Esophagus (tissue), 2 donors: ENCODE measurements at regions not wholly inside any gene's neighbourhood (a gene's known extent, or its start where the extent isn't known, plus 50 kb on each side); places are given as distances from the start of the nearest gene placed in this dataset.
A peak's percentile ranks its signal among the peaks of the same experiment; 100 is the strongest.

Experiments
- H3K27ac ChIP-seq, 2 donors: one replicate each; pipeline ENCODE4 v1.5.1; 2013; ENCODE audit warnings: low read depth in 2 of 2, mild to moderate bottlenecking in 2 of 2, inconsistent platforms in 1 of 2, low read length in 1 of 2, moderate library complexity in 1 of 2
- H3K27me3 ChIP-seq, 2 donors: one replicate each; pipeline ENCODE4 v1.6.1; 2013; ENCODE audit warnings: low read length in 2 of 2, control low read depth in 1 of 2, mild to moderate bottlenecking in 1 of 2; ENCODE audit not compliant: insufficient read depth in 2 of 2, control insufficient read depth in 1 of 2
- H3K36me3 ChIP-seq, 2 donors: one replicate each; pipeline ENCODE4 v1.6.1; 2013; ENCODE audit warnings: low read length in 1 of 2; ENCODE audit not compliant: control insufficient read depth in 2 of 2, insufficient read depth in 2 of 2
- H3K4me1 ChIP-seq, 2 donors: one replicate each; pipeline ENCODE4 v1.6.1; 2013; ENCODE audit warnings: low read length in 1 of 2; ENCODE audit not compliant: control insufficient read depth in 2 of 2, insufficient read depth in 2 of 2
- H3K4me3 ChIP-seq, 2 donors: one replicate each; pipeline ENCODE4 v1.5.1; 2013; ENCODE audit warnings: low read length in 2 of 2, mild to moderate bottlenecking in 2 of 2, low read depth in 1 of 2, moderate library complexity in 1 of 2
- H3K9me3 ChIP-seq, 2 donors: one replicate each; pipeline ENCODE4 v1.6.1; 2013; ENCODE audit warnings: mild to moderate bottlenecking in 2 of 2, low read depth in 1 of 2, low read length in 1 of 2, moderate library complexity in 1 of 2; ENCODE audit not compliant: control insufficient read depth in 2 of 2, insufficient read depth in 1 of 2
- WGBS, 2 donors: extraction: QIAGEN DNeasy Blood & Tissue Kit; methylation state at CpG; one replicate each; pipeline ENCODE4 v1.1.7; 2013; 5-methylcytosine and 5-hydroxymethylcytosine counted together
- donor health status: healthy with polysubstance abuse.
- donor health status: Bipolar disorder and iron deficiency.

DNA sequence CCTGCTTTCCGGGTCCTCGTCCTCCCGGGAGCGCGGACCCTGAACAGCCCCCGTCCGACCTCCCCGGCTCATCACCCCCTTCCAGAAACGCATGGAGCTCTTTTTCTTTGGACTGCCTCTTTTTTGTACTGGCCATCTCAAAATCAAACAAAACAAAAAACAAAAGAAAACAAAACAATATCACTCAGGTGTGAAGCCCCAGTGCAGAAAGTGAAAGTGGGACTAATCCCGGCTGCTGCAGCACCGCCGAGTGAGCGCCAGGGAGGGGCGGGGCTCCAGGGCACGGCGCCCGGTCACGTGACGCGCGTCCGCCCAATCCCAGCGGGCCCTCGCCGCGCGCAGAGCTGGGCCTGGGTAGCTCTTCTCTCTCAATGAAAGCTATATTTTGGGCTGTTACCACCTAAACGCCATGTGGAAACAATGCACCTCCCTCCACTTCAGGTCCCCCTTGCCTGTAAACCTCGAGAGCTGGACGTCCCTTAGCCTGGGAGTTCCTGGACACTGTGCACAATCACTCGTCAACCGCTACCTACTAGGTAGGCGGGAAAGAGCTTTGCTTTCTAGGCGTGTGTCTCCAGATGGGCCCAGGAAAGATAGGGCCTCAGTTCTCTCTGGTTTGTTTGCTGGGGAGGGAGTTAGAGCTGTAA lies 93.7 kb upstream of the PRDM1 start:
- H3K27me3 ChIP-seq: peaks cover 0 to 3% of the 10 kb centered on the region in 2 donors
- H3K4me1 ChIP-seq: peaks cover 0 to 4% of the 10 kb centered on the region in 2 donors
- H3K4me3 ChIP-seq: peak overlapping the region; percentile 56 to 78
- WGBS, 2 donors: 4 to 5% methylated on average over 34 of the region's 34 CpGs
- H3K36me3 ChIP-seq: no peaks in the 10 kb centered on the region
- peak overlapping the region; percentile 30 to 83 for H3K27ac ChIP-seq
- no peaks in the 10 kb centered on the region for H3K9me3 ChIP-seq

DNA sequence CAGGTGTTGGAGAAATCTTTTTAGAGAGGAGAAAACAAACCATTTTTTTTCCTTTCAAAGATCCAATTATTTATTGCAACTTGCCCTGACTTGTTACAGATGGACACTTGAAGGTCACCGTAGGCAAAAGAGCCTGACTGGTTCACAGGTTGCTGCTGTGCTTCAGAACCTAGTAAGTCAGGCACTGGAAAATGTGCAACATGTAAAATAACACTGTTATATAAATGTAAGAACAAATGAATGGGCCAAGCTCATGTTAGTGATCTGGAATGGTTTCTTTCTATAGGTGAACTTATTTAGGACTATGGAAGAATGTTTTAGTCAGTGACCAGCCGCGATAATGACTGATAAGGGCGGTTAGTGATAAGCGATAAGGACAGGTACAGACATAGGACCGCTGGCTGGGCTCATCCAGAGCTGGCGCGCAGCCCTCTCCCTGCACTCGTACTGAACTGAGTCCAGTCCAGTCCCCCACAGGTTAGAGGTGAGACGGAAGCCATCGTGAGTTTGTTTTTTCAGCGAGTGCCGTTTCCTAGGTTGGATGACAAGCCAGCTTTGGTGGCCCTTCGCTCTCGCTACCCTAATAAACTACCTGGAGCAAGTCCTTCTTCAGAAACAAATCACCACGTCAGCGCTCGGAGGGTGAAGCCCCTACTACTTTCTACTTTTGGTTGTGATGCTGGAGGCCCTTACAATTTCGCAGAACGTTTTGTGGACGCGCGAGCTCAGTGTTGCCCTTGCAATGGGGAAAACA lies 94.4 kb upstream of the PRDM1 start:
- WGBS, 2 donors: 5 to 9% methylated on average over 23 of the region's 23 CpGs
- H3K36me3 ChIP-seq: no peaks in the 10 kb centered on the region
- H3K4me3 ChIP-seq: peak overlapping the region; percentile 56 to 78
- H3K27me3 ChIP-seq: peaks cover 0 to 3% of the 10 kb centered on the region in 2 donors
- H3K4me1 ChIP-seq: peaks cover 0 to 4% of the 10 kb centered on the region in 2 donors
- H3K27ac ChIP-seq: peak overlapping the region; percentile 24 to 65
- no peaks in the 10 kb centered on the region for H3K9me3 ChIP-seq

DNA sequence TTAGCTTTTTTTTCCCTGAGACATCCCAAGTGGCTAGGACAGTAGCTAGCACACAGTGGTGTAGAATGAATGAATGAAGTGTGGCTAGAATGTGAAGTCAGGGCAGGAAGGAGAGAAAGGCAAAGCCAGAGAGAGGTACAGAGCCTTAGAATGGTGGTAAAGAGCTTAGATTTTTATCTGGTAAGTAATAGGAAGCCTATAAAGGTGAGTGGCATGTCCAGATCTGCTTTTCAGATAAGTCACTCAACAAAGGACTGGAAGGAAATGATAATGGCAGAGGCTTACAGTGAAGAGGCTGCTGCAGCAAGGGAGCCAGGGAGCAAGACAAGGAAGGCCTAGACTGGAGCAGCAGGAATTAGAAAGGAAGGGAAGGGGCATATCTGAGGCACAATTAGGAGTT lies 96.0 kb upstream of the PRDM1 start:
- Histone ChIP-seq H3K4me3 (no peak overlapping the region), H3K4me1 (peaks cover 0 to 5% of the 10 kb centered on the region in 2 donors), H3K9me3 (no peaks in the 10 kb centered on the region), H3K27ac (no peak overlapping the region), H3K27me3 (peaks cover 0 to 3% of the 10 kb centered on the region in 2 donors), H3K36me3 (no peaks in the 10 kb centered on the region)

DNA sequence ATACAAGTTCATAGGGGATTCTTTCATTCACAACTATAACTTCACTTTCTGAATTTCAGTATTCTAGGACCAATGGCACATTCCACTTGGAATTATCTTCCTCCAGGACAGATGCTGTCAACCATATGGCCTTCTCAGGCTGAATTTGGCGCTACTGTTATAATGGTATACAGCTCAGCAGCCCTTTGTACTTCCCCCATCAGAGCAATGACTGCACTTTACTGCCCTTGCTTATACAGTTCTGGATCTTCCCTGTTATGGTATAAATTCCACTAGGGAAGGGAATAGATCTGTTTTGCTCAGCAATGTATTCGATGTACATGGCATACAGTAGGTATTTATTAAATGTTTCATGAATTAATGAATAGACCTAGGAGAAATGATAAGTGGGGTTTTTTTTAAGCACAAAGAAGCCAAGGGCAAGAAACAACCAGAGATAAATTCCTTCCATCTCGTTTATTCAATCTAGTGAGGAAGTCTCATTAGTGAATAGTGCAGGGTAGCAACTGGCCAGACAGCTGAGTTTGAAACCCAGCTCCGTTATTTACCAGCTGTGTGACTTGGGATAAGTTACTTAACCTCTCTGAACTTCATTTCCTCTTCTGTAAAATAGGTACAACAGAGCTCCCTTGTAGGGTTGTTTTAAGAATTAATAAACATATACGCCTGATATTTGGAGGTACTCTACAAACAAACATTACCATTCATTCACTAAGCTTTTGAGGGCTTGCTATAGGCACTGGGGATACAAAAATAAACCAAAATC lies 97.1 kb upstream of the PRDM1 start:
- Histone ChIP-seq H3K4me1 (peaks cover 0 to 3% of the 10 kb centered on the region in 2 donors), H3K27me3 (peaks cover 0 to 2% of the 10 kb centered on the region in 2 donors), H3K27ac (no peak overlapping the region), H3K9me3 (no peaks in the 10 kb centered on the region), H3K36me3 (no peaks in the 10 kb centered on the region), H3K4me3 (no peak overlapping the region)
- WGBS, 2 donors: 75 to 78% methylated on average over 5 of the region's 5 CpGs

DNA sequence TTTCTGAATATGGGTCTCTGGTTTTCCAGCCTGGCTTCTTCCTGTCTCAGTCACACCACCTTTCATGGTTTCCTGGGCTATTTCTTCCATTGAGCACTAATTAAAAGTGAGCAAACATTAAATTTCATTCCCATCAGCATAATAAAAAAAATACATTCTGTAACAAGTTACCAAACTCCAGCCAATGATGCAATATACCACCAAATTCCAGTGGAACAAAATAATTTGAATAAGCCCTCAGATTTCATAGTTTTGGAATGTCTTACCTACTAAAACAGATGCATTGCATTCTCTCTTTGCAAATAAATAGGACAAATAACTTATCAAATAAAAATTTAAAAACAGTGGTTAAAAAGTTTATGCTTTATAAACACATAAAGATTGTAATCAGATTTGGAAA lies 97.8 kb upstream of the PRDM1 start:
- Histone ChIP-seq H3K27me3 (no peaks in the 10 kb centered on the region), H3K4me3 (no peak overlapping the region), H3K4me1 (peaks cover 0 to 2% of the 10 kb centered on the region in 2 donors), H3K27ac (no peak overlapping the region), H3K9me3 (no peaks in the 10 kb centered on the region), H3K36me3 (no peaks in the 10 kb centered on the region)

DNA sequence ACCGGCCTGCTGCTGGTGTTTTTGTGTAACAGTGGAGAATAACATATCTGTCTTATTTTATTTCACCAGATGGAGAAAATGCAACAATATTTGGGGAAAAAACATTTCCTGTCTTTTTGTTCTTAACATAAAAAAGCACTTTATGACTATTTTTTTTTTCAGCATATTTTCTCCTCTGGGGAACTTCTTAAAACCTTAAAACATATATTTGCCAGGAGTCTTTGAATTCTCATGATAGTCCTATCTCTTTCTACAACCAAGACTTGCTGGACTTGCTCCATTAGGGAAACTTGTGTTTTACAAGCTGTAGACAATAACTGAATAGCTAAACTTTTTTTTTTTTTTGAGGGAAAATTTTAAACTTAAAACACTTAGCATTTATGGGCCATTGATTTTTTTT lies 98.6 kb upstream of the PRDM1 start:
- H3K4me3 ChIP-seq: no peak overlapping the region
- H3K27me3 ChIP-seq: no peaks in the 10 kb centered on the region
- H3K4me1 ChIP-seq: peaks cover 0 to 2% of the 10 kb centered on the region in 2 donors
- H3K9me3 ChIP-seq: no peaks in the 10 kb centered on the region
- H3K36me3 ChIP-seq: no peaks in the 10 kb centered on the region
- WGBS, 2 donors: 77 to 88% methylated on average over 1 of the region's 1 CpG
- no peak overlapping the region for H3K27ac ChIP-seq

DNA sequence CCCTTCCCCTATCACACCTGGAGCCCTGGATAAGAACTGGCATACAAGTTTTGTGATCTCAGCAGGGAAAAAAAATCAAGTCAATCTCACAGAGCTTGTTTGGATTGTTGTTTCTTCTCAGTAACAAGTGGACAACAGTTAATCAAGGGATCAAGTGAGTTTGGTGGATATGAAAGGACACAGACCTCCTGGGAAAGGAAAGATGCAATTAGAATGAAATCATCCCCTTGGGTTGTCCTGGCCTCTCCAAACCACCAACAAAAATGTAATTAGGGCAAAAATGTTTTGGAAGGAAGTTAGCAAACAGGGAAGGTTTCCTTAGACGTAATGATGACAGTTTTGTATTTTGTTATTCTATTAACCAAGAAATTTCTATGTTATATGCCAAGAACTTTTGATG lies 99.1 kb upstream of the PRDM1 start:
- H3K27me3 ChIP-seq: no peaks in the 10 kb centered on the region
- H3K4me1 ChIP-seq: peaks cover 0 to 2% of the 10 kb centered on the region in 2 donors
- H3K4me3 ChIP-seq: no peak overlapping the region
- no peak overlapping the region for H3K27ac ChIP-seq
- no peaks in the 10 kb centered on the region for H3K36me3 ChIP-seq
- 65 to 68% methylated on average over 1 of the region's 1 CpG for WGBS, 2 donors
- H3K9me3 ChIP-seq: no peaks in the 10 kb centered on the region

DNA sequence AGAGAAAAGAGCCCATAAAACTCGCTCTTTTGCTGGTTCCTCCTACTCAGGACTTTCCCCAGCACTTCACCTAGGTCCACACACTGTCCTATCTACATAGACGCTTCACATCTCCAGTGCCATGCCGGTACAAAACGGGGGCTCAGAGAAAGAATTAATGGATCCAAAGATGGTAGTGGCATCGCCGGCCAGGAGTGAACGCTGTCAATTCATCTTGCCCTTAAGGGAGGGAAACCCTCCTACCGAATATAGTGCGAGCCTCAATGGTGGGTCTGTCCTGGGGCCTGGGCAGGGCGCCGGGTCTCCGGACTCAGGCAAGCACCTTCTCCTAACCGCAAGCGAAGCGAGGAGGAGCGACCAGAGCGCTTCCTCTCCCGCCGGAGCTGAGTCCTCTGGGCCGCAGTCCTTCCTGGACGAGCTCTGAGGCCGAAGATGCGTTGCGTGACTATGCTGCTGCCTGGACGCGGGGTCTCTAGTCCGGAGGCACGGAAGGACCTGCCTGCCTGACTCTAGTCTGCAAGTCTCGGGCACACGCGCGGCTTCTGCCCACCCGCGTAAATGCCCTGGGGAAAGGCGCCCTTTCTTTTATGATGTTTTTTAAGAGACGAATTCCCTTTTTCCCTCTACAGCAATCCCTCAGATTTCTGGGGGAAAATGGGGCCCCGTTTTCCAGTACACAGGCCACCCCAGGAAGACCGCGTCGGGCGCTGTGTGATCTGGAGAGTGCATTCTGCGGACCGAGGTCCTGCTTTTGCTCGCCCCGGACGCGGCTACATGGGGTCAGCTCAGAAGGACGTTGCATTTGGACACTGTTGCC lies 100.1 kb upstream of the PRDM1 start:
- Histone ChIP-seq H3K27ac (no peak overlapping the region), H3K4me1 (peaks cover 3 to 6% of the 10 kb centered on the region in 2 donors), H3K9me3 (no peaks in the 10 kb centered on the region), H3K27me3 (no peaks in the 10 kb centered on the region), H3K4me3 (no peak overlapping the region), H3K36me3 (no peaks in the 10 kb centered on the region)
- 50 to 59% methylated on average over 47 to 48 of the region's 48 CpGs for WGBS, 2 donors

DNA sequence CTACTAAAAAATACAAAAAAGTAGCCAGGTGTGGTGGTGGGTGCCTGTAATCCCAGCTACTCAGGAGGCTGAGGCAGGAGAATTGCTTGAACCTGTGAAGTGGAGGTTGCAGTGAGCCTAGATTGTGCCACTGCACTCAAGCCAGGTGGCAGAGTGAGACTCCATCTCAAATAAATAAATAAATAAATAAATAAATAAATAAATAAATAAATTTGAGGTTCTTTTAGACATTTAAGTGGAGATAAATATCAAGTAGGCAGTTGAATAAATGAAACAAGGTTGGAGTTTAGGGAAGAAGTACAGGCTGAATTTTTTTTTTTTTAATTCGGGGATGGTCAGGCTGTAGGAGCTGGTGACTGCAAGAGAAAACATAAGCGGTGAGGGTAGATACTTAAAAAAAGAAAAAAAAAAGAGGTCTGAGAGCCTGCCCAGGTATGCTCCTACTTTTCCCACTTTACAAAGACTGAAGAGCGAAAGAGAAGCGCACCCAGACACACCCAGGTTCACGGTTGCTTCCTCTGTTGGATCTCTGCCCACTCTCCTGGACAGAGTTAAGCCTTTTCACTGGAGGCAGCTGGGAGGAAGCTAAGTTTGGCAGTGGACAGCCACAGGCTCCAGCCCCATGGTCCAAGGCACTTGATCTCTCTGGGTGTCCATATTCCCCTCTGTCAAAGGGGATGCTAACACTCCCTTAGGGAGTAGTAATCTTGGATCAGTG lies 100.9 kb upstream of the PRDM1 start:
- no peak overlapping the region for H3K27ac ChIP-seq
- peaks cover 3 to 6% of the 10 kb centered on the region in 2 donors for H3K4me1 ChIP-seq
- H3K9me3 ChIP-seq: no peaks in the 10 kb centered on the region
- no peak overlapping the region for H3K4me3 ChIP-seq
- WGBS, 2 donors: 36 to 47% methylated on average over 5 of the region's 5 CpGs
- no peaks in the 10 kb centered on the region for H3K27me3 ChIP-seq
- H3K36me3 ChIP-seq: no peaks in the 10 kb centered on the region
